D721Med (cell line): ENCODE measurements at regions not wholly inside any gene's neighbourhood (a gene's known extent, or its start where the extent isn't known, plus 50 kb on each side); places are given as distances from the start of the nearest gene placed in this dataset.

ENCODE experiments used
- DNase-seq: peaks from one replicate; pipeline ENCODE4 v3.0.0; 2011; ENCODE audit warnings: low spot score; ENCODE audit not compliant: insufficient read length
- FAIRE-seq: peaks from 2 replicates; lab custom pipeline; 2011; peaks lifted over from hg19 to GRCh38; lab: Jason Lieb, UNC
- TF ChIP-seq, protein P1 (sequence below): IDR thresholded peaks from 2 replicates; pipeline ENCODE4 v1.5.1; 2012; ENCODE audit warnings: mild to moderate bottlenecking, control low read depth; ENCODE audit not compliant: insufficient read depth; ENCODE audit errors: missing control alignments

DNA sequence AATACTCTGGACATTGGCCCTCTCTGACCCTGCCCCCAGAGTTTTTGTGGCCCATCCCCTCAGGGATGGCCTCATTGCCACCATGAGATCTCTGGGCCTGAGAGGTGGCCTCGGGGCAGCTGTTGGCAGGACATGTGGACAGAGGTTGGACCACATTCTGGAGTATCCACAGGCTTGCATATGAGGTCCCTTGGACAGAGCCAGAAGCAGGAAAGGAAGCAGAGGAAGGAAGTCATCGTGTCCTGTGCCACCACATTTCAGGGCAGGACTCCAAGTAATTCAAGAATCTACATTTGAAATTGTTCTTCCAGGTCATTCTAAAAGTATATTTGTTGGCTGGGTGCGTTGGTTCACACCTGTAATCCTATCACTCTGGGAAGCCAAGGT lies 95.9 kb upstream of the PPP2R5A start:
- TF ChIP-seq, protein P1, sequence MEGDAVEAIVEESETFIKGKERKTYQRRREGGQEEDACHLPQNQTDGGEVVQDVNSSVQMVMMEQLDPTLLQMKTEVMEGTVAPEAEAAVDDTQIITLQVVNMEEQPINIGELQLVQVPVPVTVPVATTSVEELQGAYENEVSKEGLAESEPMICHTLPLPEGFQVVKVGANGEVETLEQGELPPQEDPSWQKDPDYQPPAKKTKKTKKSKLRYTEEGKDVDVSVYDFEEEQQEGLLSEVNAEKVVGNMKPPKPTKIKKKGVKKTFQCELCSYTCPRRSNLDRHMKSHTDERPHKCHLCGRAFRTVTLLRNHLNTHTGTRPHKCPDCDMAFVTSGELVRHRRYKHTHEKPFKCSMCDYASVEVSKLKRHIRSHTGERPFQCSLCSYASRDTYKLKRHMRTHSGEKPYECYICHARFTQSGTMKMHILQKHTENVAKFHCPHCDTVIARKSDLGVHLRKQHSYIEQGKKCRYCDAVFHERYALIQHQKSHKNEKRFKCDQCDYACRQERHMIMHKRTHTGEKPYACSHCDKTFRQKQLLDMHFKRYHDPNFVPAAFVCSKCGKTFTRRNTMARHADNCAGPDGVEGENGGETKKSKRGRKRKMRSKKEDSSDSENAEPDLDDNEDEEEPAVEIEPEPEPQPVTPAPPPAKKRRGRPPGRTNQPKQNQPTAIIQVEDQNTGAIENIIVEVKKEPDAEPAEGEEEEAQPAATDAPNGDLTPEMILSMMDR = no peak
- DNase-seq = no peak
- no peak for FAIRE-seq

DNA sequence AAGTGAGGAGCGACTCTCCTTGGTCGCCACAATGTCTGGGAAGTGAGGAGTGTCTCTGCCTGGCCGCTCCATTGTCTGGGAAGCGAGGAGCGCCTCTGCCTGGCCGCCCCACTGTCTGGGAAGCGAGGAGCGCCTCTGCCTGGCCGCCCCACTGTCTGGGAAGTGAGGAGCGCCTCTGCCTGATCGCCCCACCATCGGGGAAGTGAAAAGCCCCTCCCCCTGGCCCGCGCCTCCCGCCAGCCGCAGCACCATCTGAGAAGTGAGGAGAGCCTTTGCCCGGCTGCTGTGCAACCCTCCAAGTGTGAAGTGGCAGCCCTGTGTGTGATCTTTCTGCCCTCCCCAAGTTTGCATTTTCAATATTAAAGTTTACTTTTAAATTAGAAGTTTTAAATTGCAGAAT lies 95.0 kb upstream of the PPP2R5A start:
- FAIRE-seq (no peak), DNase-seq (no peak)
- TF ChIP-seq, protein P1 = no peak

DNA sequence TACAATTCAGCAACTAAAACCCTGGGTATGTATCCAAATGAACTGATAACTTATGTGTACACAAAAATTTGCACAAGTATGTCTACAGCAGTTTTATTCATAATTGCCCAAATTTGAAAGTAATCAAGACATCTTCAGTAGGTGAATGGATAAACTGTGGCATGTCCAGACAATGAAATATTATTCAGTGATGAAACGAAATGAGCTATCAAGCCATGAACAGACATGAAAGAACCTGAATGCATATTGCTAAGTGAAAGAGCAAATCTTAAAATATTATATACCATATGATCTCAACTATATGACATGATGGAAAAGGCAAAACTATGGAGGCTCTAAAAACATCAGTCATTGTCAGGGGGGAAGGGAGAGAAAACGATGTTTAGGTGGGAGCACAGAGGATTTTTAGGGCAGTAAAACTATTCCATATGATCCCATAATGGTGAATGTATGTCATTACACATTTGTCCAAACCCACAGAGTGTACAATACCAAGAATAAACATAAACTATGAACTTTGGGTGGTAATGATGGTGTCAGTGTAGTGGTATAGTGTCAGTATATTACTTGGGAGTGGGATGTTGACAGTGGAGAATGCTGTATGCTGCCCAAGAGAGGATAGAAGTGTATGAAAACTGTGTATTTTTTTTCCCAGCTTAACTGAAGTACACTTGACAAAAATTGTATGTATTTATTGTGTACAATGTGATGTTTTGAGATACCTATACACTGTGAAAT lies 92.8 kb upstream of the PPP2R5A start:
- TF ChIP-seq, protein P1 = no peak
- FAIRE-seq (no peak), DNase-seq (no peak)

DNA sequence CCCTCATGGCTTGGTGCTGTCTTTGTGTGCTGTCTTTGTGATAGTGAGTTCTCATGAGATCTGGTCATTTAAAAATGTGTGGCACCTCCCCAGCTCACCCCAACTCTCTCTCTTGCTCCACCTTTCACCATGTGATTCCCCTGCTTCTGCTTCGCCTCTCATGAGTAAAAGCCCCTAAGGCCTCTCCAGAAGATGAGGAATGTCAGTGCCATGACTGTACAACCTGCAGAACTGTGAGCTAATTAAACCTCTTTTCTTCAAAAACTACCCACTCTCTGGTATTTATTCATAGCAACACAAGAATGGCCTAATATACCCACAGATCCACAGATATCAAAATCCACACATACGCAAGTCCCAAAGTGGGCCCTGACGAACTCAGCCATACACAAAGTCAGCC lies 88.9 kb upstream of the PPP2R5A start:
- FAIRE-seq (no peak), DNase-seq (no peak)
- TF ChIP-seq, protein P1 = no peak

DNA sequence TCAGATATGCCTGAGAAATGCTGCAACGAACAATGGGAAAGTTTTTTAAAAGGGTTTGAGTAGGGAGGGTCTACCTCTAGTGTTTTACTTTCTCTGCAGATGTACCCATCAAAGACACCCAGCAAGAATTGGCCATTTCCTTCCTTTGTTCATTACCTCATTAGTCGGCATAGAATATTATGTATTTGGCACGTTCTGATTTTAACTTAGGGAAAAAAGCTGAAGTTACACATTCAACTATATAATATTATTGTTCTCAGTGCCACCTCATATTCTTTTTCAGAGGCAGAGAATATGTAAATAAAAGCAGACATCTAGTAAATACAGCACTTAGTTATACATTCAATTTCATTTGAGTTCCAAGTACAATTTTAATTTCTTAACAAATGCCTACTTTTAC lies 83.7 kb upstream of the PPP2R5A start:
- DNase-seq (no peak), FAIRE-seq (no peak)
- TF ChIP-seq, protein P1 = no peak

DNA sequence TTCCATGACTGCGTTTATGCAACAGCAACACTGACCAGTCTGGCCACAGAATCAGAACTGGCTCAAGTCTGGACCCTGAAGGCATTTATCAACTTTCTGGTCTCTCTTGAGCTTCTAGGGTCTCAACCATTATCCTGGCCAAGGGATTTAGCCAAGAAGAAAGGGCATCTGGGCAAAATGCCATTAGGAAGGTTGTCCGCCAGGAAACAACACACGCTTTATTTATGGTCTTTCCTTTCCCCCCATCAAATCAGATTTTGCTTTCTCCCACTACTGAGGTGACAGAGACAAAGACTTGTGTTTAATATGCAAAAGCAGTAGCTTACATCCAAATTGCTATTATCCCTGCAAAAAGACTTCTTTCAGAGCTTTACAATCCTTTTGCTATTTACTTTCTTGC lies 81.6 kb upstream of the PPP2R5A start:
- no peak for FAIRE-seq
- DNase-seq = no peak
- TF ChIP-seq, protein P1 = no peak

DNA sequence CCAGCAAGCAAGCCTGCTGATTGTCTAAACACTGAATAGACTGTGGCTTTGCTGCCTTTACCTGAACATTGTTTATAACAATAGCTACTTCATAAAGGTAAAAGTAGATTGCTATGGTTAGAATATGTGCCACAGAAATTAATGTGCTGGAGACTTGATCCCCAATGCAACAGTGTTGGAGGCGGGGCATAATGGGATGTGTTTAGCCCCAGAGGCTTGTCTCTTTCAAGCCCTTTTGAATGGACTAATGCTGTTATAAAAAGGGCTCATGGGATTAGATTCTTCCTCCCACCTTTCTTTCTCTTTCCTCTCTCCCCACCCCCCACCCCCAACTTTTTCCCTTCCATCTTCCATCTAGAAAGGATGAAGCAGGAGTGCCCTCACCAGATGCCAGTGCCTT lies 80.2 kb upstream of the PPP2R5A start:
- TF ChIP-seq, protein P1 = no peak
- no peak for DNase-seq
- FAIRE-seq = no peak
